ENCODE measurements at regions not wholly inside any gene's neighbourhood (a gene's known extent, or its start where the extent isn't known, plus 50 kb on each side); places are given as distances from the start of the nearest gene placed in this dataset.

DNA sequence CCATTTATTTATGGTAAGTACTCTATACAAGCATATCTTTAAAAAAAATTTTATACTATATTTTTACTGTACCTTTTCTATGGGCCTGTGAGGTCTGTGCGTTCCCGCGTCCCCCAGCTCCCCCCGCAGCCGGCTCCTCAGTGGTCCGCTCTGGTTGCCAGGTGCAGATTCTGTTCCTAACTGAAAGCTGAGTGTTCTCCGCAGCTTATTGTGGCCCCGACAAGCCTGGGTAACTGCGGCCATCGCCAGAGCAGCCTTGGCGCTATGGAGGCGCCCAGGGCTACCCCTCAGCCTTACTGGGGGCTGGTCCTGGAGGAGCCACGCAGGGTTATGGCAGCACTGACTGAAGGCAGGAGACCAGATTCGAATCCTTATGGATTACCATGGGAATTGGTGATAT is 896.8 kb downstream of the PCDH17 start:
- DNase-seq, result no peak

DNA sequence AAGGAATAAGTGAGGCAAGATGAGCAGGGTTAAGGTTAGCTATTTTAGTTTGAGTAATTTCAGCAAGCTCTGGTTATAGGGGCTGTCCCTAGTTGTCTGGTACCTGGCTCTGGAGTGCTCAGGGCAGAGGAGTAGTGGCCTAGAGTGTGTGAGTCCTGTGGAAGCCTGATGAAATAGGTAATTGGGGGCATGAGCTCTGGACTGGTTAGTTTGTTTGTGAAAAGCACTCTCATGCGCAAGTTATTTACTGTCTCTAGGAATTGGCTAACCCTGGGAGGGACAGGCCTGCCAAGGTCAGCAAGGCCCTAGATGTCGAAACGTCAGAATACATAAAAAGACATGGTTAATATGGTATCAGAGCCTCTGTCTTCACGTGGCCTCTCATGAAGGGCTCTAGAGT is 900.1 kb downstream of the PCDH17 start:
- no peak for DNase-seq

DNA sequence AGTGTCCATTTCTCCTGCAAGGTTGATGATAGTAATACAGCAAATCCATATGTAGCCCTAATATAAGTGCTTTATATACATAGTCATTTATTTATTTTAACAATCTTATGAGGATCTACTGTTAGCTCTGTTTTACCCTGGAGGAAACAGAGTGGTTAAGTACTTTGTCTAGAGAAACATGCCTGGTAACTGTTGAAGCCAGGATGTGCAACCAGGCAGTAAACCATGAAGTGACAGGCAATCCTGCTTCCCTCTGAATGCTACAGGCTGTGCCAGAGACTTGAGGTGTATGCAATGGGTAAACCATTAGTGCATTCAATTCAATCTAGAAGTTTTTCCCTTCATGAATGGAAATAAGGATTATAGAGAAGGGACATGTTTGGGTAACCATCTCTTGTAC is 911.0 kb downstream of the PCDH17 start:
- DNase-seq, result no peak

DNA sequence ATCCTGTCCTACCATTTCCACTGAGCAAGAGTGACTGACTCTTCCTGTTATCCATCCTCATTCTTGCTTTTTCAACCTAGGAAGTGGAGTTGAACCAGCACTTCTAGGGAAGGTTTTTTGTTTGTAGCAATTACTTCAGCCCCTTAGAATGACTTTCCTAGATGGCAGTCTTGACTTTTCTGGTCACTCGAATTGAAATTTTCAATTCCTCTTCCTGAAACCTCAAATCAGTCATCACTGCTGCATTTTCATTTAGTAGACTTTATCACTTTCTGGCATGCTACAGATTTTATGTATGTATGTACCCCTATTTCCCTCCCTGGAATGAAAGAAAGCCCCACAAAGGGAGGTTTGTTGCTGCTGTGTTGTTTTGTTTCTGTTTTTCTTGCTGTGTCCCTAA is 915.9 kb downstream of the PCDH17 start:
- no peak for DNase-seq

DNA sequence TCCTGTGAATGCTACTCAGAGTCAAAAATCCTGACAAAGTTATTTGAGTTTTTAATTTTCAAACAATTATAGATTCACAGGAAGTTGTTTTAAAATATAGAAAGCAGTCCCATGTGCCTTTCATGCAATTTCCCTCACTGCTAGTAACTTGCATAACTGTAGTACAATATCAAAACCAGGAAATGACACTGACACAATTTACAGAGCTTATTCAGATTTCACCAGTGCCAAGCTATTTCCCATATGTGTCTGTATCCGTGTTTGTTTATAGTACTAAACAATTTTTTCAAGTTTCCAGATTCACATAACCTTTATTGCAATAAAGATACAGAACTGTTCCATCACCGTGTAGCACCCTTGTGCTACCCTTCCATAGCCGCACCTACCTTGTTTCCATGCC is 934.6 kb downstream of the PCDH17 start:
- DNase-seq, result no peak

DNA sequence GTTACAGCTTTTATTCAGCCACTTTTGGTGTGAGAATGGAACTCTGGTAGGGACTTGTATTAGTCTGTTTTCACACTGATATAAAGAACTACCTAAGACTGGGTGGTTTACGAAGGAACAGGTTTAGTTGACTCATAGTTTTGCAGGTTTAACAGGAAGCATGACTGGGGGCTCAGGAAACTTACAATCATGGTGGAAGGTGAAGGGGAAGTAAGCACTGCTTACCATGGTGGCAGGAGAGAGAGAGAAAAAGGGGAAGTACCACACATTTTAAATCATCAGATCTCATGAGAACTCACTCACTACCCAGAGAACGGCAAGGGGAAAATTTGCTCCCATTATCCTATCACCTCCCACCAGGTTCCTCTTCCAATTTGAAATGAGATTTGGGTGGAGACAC is 942.2 kb downstream of the PCDH17 start:
- DNase-seq, result no peak

DNA sequence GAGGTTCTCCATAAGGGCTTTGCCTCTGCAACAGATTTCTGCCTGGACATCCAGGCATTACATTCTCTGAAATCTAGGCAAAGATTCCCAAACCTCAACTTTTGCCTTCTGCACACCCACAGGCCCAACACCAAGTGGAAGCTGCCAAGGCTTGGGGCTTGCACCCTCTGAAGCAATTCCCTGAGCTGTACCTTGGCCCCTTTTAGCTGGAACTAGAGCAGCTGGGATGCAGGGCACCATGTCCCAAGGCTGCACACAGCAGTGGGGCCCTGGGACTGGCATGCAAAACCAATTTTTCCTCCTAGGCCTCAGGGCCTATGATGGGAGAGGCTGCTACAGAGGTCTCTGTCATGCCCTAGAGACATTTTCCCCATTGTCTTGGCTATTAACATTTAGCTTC is 943.2 kb downstream of the PCDH17 start:
- DNase-seq, result no peak

DNA sequence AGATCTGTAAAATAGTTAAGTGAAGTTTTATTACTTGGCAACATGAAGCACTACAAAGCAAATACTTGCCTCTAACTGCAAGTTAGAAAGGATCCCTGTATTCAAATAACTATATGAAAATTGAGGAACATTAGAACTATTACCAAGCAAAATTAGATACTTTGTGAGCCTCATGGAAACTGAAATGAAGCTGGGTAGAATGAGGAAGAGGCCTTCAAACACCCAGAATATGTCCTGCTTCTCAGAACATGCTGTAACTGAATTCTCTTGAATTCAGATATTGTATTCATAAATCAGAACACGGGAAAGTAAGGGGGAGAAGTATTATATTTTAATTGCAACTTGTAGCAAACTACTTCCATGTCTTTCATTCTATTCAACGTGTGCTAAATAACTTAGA is 947.9 kb downstream of the PCDH17 start:
- no peak for DNase-seq

DNA sequence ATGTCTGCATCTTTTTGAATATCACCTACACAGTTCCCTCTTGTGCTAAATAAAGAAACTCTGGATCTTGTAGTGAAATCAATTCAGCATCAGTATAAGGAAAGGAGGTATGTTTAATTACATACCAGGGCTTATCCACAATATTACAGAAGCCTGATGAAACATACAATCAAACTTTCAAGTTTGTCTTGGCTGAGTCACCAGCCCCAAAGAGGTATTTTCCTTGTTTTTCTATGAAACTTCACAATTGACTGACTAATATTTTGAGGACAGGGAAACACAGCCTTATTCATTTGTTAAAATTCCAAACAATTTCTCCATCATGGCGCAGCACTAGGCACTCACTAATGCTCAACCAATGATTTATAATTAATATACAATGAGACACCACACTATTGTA is 952.4 kb downstream of the PCDH17 start:
- DNase-seq, result no peak

DNA sequence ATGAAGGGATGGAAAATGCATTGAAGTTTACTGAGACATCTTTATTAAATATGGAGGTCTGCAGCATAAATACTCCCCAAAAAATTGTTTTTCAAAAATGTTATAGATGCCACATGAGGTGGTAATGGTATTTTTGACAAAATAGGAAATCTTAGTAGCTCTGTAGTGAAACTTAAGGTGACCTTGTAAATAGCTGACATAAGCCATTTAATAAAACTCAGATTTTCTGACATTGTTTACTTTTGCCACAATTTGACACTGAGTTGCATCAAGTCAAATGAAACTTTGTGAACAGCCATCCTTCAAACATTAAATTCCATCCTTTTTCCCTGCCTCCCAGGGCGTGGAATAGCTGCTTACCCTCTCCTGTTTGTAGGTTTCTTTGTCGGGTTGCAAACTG is 953.1 kb downstream of the PCDH17 start:
- no peak for DNase-seq

DNA sequence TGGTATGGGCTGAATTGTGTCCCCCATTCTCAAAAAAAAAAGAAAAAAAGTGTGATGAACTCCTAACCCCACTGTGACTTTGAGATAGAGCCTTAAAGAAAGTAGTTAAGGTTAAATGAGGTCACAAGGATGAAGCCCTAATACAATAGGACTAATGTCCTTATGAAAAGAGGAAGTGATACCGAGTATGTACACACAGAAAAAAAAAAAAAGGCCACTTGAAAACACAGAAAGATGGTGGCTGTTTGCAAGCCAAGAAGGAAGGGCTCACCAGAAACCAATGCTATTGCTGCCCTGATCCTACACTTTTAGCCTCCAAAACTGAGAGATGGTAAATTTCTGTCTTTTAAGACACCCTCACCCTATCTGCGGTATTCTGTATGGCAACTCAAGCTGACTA is 955.6 kb downstream of the PCDH17 start:
- no peak for DNase-seq

DNA sequence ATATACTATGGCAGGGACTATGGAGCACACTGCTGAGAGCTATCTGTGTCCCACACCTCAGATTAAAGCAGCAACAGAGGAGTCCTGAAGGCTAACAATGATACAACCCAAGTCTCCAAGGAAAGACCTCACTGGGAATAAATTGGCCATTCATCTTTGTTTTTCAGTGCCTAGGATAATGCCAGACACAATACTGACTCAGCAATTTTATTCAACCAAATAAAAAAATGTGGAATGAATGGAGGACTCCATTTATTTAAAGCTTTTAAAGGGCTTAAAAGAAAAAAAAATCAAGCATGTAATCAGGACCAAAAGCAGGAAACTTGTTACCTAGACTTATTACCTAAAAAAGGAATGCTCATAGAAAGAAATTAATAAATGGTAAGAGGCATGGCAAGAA is 960.5 kb downstream of the PCDH17 start:
- no peak for DNase-seq

DNA sequence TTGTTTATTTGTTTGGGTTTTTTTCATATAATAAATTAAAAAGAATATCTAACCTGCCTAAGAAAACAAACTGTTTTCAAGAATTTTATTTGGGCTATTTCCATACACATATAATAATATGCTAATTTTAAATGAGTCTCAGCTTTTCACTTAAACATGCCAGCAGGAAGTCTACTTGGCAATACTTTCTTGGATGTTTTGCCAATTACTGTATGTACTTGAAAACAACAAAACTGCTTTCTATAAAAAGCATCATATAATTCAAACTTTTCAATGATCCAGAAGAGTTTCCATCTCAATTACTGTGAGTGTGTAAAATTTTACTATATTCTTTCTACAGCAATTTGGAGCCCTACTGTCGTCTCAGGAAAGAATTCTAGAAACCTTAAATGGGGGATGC is 961.2 kb downstream of the PCDH17 start:
- no peak for DNase-seq

DNA sequence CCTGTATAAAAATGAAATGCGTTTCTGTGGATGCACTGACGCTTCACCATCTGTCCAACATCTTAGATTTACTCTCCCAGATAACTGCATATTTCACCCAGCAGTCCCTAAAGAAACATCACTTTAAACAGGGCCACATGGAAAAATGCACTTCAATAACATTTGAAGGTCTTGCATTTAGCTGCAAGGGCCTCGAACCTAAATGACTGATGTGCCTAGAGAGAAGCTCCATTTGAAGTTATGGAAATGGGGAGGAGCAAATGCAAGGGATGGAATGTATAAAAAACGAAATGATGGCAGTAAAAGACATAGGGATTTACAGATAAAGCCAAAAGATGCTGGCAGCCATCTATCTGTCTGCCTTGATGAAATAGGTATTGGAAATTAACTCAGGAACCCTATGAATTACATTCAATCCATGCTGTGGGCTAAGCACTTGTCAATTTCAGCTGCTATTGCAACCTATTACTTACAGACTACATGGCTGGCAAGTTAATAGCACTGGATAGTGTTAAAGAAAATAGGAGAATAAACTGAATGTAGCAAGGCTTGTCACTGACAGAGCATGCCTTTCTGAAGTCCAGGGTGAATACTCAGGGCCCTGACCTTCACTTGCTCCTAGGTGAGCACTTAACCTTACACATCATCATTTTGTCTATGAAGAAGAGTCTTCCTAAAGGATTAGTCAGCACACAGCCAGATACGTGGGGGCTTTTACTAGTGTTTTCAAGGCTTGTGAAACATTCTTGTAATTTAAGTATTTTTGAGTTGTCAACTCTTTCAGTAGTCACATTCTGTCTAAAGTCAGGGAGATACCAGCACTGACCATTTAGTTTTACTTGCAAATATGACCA is 963.4 kb downstream of the PCDH17 start:
- DNase-seq, result no peak

DNA sequence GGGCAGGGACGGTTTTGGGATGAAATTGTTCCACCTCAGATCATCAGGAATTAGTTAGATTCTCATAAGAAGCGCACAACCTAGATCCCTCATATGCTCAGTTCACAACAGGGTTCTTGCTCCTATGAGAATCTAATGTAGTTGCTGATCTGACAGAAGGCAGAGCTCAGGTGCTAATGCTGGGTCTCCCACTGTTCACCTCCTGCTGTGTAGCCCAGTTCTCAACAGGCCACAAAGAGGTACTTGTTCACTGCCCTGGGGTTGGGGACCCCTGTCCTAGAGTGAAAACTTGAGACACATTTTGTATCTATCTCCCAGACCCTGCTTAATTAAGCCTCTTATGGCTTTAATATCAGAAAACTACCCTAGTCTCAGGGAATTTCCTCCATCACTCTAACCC is 966.0 kb downstream of the PCDH17 start:
- DNase-seq, result no peak

DNA sequence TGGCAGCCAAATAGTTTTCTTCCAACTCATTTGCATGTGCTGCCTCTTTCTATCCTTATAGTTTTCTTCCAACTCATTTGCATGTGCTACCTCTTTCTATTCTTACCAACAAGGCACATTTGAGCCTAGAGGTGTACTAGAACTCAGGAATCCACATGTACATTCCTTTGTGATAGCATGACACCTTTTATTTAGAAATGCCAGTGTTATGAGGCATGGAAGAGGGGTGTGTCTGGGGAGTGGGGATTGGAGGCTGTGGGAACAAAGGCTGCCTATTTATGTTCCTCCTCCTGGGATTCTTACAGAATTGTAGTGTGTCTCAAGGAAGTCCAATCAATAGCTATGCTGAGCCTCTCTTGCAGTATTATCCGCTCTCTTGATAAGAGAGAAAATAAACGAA is 966.7 kb downstream of the PCDH17 start:
- DNase-seq, result no peak

DNA sequence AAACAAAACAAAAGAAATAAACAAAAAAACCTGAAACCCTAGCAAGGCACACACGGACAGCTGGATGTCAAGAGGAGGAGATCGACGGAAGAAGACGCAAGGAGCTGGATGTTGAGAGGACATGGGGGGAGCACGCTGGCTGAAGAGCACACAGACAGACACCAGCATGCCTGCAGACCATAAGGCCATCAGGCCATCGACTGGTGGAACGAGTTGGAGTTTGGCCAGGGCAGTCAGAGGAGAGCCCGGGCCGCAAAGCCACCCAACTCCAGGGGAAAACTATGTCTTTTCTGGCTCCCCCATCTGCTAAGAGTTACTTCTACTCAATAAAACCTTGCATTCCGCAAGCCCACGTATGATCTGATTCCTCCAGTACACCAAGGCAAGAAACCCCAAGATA is 979.6 kb downstream of the PCDH17 start:
- DNase-seq, result no peak

DNA sequence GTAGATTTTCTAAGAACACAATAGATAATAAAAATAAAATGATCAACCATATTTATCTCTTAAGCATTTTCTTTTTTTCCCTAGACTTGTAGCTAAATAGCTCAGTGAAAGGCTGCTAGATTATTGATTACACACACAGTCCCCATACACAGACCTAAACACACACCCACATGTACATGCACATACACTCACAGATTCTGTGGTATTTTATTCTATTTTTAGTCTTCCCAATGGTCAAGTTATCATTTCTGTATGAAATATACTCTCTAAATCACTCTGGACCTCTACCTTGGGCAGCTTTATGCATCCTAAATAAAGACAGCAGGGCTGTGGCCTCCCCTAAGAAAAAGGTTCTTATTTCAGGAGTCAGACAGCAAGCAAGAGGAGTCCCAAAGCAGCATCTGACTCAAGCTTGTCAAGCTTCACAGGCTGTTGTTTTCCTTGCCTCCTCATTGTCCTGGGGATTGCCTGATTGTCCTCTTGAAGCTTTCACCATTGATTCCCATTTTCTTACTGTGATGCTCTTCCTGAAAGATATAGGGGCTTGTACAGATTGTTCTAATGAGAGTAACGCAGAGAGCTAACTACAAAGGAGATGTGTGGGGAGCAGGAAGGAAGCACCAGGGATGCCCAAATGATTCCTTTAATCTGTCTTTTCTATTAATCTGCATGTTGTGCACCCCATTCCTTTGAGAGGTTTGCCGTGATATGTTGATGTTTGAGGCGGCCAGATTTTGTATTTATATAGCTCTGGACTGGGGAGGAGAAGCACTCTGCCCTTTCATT is 986.5 kb downstream of the PCDH17 start:
- DNase-seq, result no peak

DNA sequence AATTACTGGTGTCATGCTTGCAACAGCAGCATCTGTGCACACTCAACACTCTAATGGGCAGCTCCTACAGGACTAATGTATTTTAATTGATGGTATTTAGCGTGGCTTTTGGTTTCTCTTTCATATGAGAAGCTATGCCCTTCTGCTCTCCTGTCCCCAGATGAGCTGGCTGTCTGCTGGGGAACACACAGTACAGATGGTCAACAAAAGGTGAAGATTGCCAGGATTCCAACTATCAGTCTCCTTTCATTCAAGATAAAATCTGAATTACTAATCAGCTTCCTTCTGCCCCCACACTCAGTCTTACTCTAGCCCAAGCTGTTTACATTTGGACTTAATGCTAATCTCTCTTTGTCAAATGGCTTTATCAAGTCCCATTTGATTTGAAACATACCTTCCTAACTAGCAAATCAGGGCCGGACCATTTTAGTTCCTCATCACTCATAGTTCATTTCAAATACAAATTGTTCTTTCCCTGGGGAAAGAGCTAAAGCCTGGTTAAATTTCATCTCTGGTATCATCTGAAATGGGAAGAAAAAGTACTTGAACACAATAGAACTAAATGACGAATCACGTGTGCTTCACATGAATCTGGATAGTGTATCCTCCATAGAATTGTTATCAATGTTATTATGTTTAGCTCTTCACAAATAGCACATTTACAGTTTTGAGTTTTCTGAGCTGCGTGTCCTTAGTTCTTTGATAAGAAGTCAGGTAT is 988.0 kb downstream of the PCDH17 start:
- DNase-seq, result no peak

DNA sequence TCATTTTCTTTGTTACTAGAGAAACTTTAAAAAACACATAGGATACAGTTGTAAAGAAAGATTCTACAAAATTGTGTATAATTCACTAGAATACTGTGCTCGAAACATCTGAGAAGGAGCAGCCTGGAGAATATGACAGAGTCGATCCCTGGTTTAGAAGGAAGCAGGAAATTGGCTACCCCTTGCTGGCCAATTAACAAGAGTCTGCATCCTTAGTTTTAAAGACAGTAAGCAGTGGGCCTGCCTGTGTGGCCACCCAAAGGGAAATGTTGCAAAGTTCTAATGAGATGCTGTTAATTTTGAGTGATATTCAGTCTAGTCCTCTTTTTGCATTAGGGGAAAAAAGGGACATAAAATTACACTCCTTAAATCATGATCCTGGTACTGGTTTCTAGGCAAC is 988.6 kb downstream of the PCDH17 start:
- DNase-seq, result no peak

DNA sequence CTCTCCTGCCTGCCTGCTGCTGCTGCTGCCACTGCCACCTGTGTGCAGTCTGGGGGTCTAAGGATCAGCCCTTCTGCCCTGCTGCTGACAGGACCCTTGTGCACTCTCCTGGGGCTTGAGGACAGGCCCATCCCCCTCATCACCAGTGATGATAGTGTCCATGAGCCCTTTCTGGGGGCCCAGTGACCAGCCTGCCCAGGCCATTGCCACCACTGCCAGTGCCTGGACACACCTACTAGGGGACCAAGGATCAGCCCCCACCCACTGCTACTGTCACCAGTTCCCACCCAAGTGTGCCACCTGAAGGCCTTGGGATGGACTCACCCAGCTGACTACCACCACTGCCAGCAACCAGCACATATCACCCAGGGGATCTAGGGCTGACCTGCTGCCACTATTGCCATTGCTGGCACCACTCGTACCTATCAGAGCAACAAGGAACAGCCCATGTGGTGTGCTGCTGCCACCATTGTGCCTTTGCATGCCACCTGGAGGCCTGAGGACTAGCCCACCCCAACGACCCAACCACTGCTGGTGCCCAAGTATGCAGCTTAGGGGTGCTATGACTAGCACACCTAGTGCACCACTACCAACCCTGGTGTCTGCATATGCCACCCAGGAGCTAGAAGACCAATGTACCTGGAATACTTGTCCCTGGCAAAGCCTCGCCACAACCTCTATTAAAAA is 994.3 kb downstream of the PCDH17 start:
- DNase-seq, result no peak

DNA sequence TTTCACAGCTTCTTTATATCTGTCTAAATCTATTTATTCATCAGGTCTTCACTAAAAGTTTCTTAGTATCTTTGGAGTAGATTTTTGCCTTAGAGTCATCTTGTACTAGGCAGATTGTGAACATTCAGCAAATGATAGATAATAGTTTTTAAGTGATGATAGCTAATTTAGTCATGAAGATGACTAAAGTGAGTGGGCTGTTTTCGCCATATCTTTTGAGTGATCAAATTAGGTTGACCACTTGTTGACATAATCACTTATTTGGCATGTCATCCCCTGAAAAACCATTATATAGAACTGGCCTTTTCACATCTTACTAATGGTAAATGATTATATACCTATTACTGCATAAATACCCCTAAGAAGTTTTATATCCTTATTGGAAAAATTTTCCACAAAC is 999.2 kb downstream of the PCDH17 start:
- no peak for DNase-seq

DNA sequence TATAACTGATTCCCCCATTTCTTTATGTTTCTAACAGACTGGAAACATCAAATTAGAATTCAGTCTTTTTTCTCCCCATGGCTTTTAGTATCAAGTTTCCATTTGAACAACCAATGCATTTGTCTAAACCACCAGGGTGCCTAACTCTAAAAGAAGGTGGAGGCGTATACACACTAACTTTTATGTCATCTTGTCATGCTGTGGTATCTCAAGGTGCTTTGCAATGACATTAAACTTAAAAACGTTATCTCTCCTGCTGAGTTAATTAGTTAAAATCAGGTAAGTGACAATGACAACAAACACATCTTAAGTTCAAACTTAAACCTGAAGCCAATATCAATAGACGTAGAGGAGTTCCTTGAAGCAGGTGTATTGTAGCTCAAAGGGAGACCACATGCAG is 1001.7 kb downstream of the PCDH17 start:
- no peak for DNase-seq

Data from NCI-H1930 (cell line).